Smooth muscle cell (in vitro differentiated cells): ENCODE measurements at regions not wholly inside any gene's neighbourhood (a gene's known extent, or its start where the extent isn't known, plus 50 kb on each side); places are given as distances from the start of the nearest gene placed in this dataset.

Experiments used
- DNase-seq: peaks from one replicate; lab custom pipeline; 2025; ENCODE audit not compliant: unreplicated experiment; lab: John Stamatoyannopoulos, UW
- H2AFZ ChIP-seq: fragments of 200-600 bp; sonication (generic); 2 replicates; pipeline ENCODE4 v1.6.0; 2016; ENCODE audit warnings: antibody characterized with exemption, low read depth, mild to moderate bottlenecking
- H3F3A ChIP-seq: fragments of 200-600 bp; sonication (generic); 2 replicates; pipeline ENCODE4 v1.6.0; 2017; ENCODE audit warnings: antibody characterized with exemption, low read depth
- H3K27ac ChIP-seq: fragments of 200-600 bp; sonication (generic); 2 replicates; pipeline ENCODE4 v1.5.1; 2016; ENCODE audit warnings: low read depth, mild to moderate bottlenecking
- H3K27me3 ChIP-seq: fragments of 200-600 bp; sonication (generic); 2 replicates; pipeline ENCODE4 v1.6.1; 2016; ENCODE audit warnings: low read depth, mild to moderate bottlenecking
- H3K36me3 ChIP-seq: fragments of 200-600 bp; sonication (generic); 2 replicates; pipeline ENCODE4 v1.5.1; 2016; ENCODE audit warnings: low read depth
- H3K4me1 ChIP-seq: fragments of 200-600 bp; sonication (generic); 2 replicates; pipeline ENCODE4 v1.5.1; 2016; ENCODE audit warnings: low read depth
- H3K4me2 ChIP-seq: fragments of 200-600 bp; sonication (generic); 2 replicates; pipeline ENCODE4 v1.6.0; 2016; ENCODE audit warnings: mild to moderate bottlenecking
- H3K4me3 ChIP-seq: fragments of 200-600 bp; sonication (generic); 2 replicates; pipeline ENCODE4 v1.5.1; 2016; ENCODE audit warnings: mild to moderate bottlenecking
- H3K79me2 ChIP-seq: fragments of 200-600 bp; sonication (generic); 2 replicates; pipeline ENCODE4 v1.6.0; 2016; ENCODE audit warnings: low read depth, mild to moderate bottlenecking
- H3K9ac ChIP-seq: fragments of 200-600 bp; sonication (generic); 2 replicates; pipeline ENCODE4 v1.6.0; 2016; ENCODE audit warnings: low read depth
- H3K9me3 ChIP-seq: fragments of 200-600 bp; sonication (generic); replicated peaks from 2 replicates; pipeline ENCODE4 v1.5.1; 2016; ENCODE audit warnings: low read depth
- H4K20me1 ChIP-seq: fragments of 200-600 bp; sonication (generic); 2 replicates; pipeline ENCODE4 v1.6.0; 2016; ENCODE audit warnings: low read depth
- CTCF ChIP-seq: fragments of 200-600 bp; sonication (generic); IDR thresholded peaks from 2 replicates; pipeline ENCODE4 v1.5.1; 2017; ENCODE audit warnings: borderline replicate concordance, mild to moderate bottlenecking, antibody characterized with exemption; ENCODE audit not compliant: insufficient read depth, poor library complexity, severe bottlenecking
- WGBS: methylation state at CpG from one replicate; pipeline ENCODE4 v1.1.7; 2016; ENCODE audit warnings: low lambda C conversion rate; 5-methylcytosine and 5-hydroxymethylcytosine counted together

- Histone ChIP-seq H3K9ac (no peak overlapping the region), H3K27me3 (no peaks in the 10 kb centered on the region), H3K4me3 (no peak overlapping the region), H3K4me2 (no peak overlapping the region), H3K79me2 (no peaks in the 10 kb centered on the region), H3K4me1 (peaks cover 11% of the 10 kb centered on the region), H3K27ac (peak overlapping the region; percentile 11), H2AFZ (no peak overlapping the region), H3K36me3 (no peaks in the 10 kb centered on the region), H3F3A (peaks cover 20% of the 10 kb centered on the region), H4K20me1 (no peaks in the 10 kb centered on the region), H3K9me3 (no peaks in the 10 kb centered on the region)
- no peak for TF ChIP-seq CTCF
- 41% methylated on average over 3 of the region's 3 CpGs for WGBS
- DNase-seq = no peak
These were observed 89.7 kb upstream of the SLC44A3 start for GRCh38 chr1:94730450-94730849.

GRCh38 chr1:94729267-94729666 is 90.9 kb upstream of the SLC44A3 start:
- Histone ChIP-seq H3K4me1 (peaks cover 11% of the 10 kb centered on the region), H4K20me1 (no peaks in the 10 kb centered on the region), H3K27ac (peak overlapping the region; percentile 90), H3F3A (peaks cover 18% of the 10 kb centered on the region), H3K9ac (no peak overlapping the region), H2AFZ (no peak overlapping the region), H3K4me2 (no peak overlapping the region), H3K9me3 (no peaks in the 10 kb centered on the region), H3K79me2 (no peaks in the 10 kb centered on the region), H3K36me3 (no peaks in the 10 kb centered on the region), H3K4me3 (no peak overlapping the region), H3K27me3 (no peaks in the 10 kb centered on the region)
- 57% methylated on average over 1 of the region's 1 CpG for WGBS
- DNase-seq = no peak
- TF ChIP-seq CTCF = no peak

GRCh38 chr1:94727846-94728715 is 92.1 kb upstream of the SLC44A3 start:
- Histone ChIP-seq H3K79me2 (no peaks in the 10 kb centered on the region), H3K9ac (peak overlapping the region; percentile 2), H3K4me3 (no peak overlapping the region), H3K4me2 (peak overlapping the region; percentile 62), H3K27ac (peak overlapping the region; percentile 90), H3K36me3 (no peaks in the 10 kb centered on the region), H4K20me1 (no peaks in the 10 kb centered on the region), H3K27me3 (no peaks in the 10 kb centered on the region), H3F3A (peaks cover 16% of the 10 kb centered on the region), H3K4me1 (peaks cover 11% of the 10 kb centered on the region), H2AFZ (no peak overlapping the region), H3K9me3 (no peaks in the 10 kb centered on the region)
- TF ChIP-seq CTCF = no peak
- no peak for DNase-seq
- WGBS = 16% methylated on average over 7 of the region's 7 CpGs
